AG08396 (cell line): ENCODE measurements at regions not wholly inside any gene's neighbourhood (a gene's known extent, or its start where the extent isn't known, plus 50 kb on each side); places are given as distances from the start of the nearest gene placed in this dataset.
"Not testable (repeated sequence)": the region's sequence is repeated elsewhere in the genome, so short reads cannot be mapped to it uniquely, and the experiment has no call there.

Experiments
- DNase-seq: peaks from one replicate; pipeline ENCODE4 v3.0.0; 2012; ENCODE audit warnings: low spot score, mixed read lengths

- DNase-seq, result no peak
Measured at GRCh38 chr4:134145369-134145768, 56.2 kb downstream of the PABPC4L start.

- no peak for DNase-seq
Measured at GRCh38 chr4:134144337-134144736, 57.3 kb downstream of the PABPC4L start.

GRCh38 chr4:134141728-134142127, 59.9 kb downstream of the PABPC4L start:
- no peak for DNase-seq

- DNase-seq, result no peak
Measured at GRCh38 chr4:134139188-134139587, 62.4 kb downstream of the PABPC4L start.

- no peak for DNase-seq
Measured at GRCh38 chr4:134132086-134132783, 69.4 kb downstream of the PABPC4L start.

GRCh38 chr4:134126955-134127354, 74.6 kb downstream of the PABPC4L start:
- DNase-seq, result no peak

- no peak for DNase-seq
Measured at GRCh38 chr4:134126000-134126560, 75.5 kb downstream of the PABPC4L start.

GRCh38 chr4:134122903-134123302, 78.7 kb downstream of the PABPC4L start:
- no peak for DNase-seq

GRCh38 chr4:134117392-134118183, 84.0 kb downstream of the PABPC4L start:
- no peak for DNase-seq

- DNase-seq, result no peak
Measured at GRCh38 chr4:134089885-134090284, 111.7 kb downstream of the PABPC4L start.

GRCh38 chr4:134085496-134085895, 116.1 kb downstream of the PABPC4L start:
- DNase-seq, result no peak

- not testable (repeated sequence) for DNase-seq
Measured at GRCh38 chr4:134079085-134079484, 122.5 kb downstream of the PABPC4L start.

GRCh38 chr4:134078230-134078914, 123.2 kb downstream of the PABPC4L start:
- DNase-seq, result no peak

- DNase-seq, result no peak
Measured at GRCh38 chr4:134073711-134074110, 127.9 kb downstream of the PABPC4L start.

GRCh38 chr4:134072137-134072536, 129.5 kb downstream of the PABPC4L start:
- DNase-seq, result no peak

- no peak for DNase-seq
Measured at GRCh38 chr4:134070174-134070573, 131.4 kb downstream of the PABPC4L start.

- DNase-seq, result no peak
Measured at GRCh38 chr4:134057356-134057755, 144.2 kb downstream of the PABPC4L start.

- not testable (repeated sequence) for DNase-seq
Measured at GRCh38 chr4:134046221-134046620, 155.4 kb downstream of the PABPC4L start.

GRCh38 chr4:134045411-134045810, 156.2 kb downstream of the PABPC4L start:
- DNase-seq, result no peak

- no peak for DNase-seq
Measured at GRCh38 chr4:134043266-134043665, 158.3 kb downstream of the PABPC4L start.

GRCh38 chr4:134028421-134028820, 173.2 kb downstream of the PABPC4L start:
- DNase-seq, result no peak

- DNase-seq, result no peak
Measured at GRCh38 chr4:134027931-134028330, 173.7 kb downstream of the PABPC4L start.

- no peak for DNase-seq
Measured at GRCh38 chr4:134024251-134024650, 177.3 kb downstream of the PABPC4L start.
